Urothelium cell line (cell line): ENCODE measurements at regions not wholly inside any gene's neighbourhood (a gene's known extent, or its start where the extent isn't known, plus 50 kb on each side); places are given as distances from the start of the nearest gene placed in this dataset.
"Not testable (repeated sequence)": the region's sequence is repeated elsewhere in the genome, so short reads cannot be mapped to it uniquely, and the experiment has no call there.

Source experiments
- DNase-seq: peaks from one replicate; pipeline ENCODE4 v3.0.0; 2011; ENCODE audit warnings: low spot score, mixed read lengths
- FAIRE-seq: peaks from 2 replicates; lab custom pipeline; 2011; peaks lifted over from hg19 to GRCh38; lab: Jason Lieb, UNC

- FAIRE-seq (no peak), DNase-seq (no peak)
Observed at GRCh38 chr7:115793958-115794702, 236.4 kb downstream of the TFEC start.

GRCh38 chr7:115789901-115790300, 240.7 kb downstream of the TFEC start:
- FAIRE-seq (no peak), DNase-seq (no peak)

GRCh38 chr7:115789473-115789872, 241.1 kb downstream of the TFEC start:
- DNase-seq, FAIRE-seq: not testable (repeated sequence)

- FAIRE-seq (no peak), DNase-seq (no peak)
Observed at GRCh38 chr7:115782696-115783490, 247.7 kb downstream of the TFEC start.

- DNase-seq (no peak), FAIRE-seq (no peak)
Observed at GRCh38 chr7:115779561-115779960, 251.0 kb downstream of the TFEC start.

GRCh38 chr7:115775981-115776380, 254.6 kb downstream of the TFEC start:
- no peak for FAIRE-seq

GRCh38 chr7:115763347-115763746, 267.2 kb downstream of the TFEC start:
- FAIRE-seq (no peak), DNase-seq (no peak)

More at GRCh38 chr7:115775981-115776380, 254.6 kb downstream of the TFEC start:
- no peak for DNase-seq

GRCh38 chr7:115758025-115758424, 272.5 kb downstream of the TFEC start:
- DNase-seq (no peak), FAIRE-seq (no peak)

- FAIRE-seq = no peak
- DNase-seq = no peak
Observed at GRCh38 chr7:115754226-115754625, 276.3 kb downstream of the TFEC start.

- DNase-seq = no peak
- no peak for FAIRE-seq
Observed at GRCh38 chr7:115749924-115750323, 280.6 kb downstream of the TFEC start.

- no peak for FAIRE-seq
- DNase-seq = no peak
Observed at GRCh38 chr7:115748123-115748738, 282.3 kb downstream of the TFEC start.

- DNase-seq = no peak
- FAIRE-seq = no peak
Observed at GRCh38 chr7:115747174-115747573, 283.4 kb downstream of the TFEC start.

GRCh38 chr7:115740043-115740442, 290.5 kb downstream of the TFEC start:
- no peak for FAIRE-seq

GRCh38 chr7:115734641-115735040, 295.9 kb downstream of the TFEC start:
- FAIRE-seq = no peak

More at GRCh38 chr7:115740043-115740442, 290.5 kb downstream of the TFEC start:
- no peak for DNase-seq

GRCh38 chr7:115731796-115732471, 298.6 kb downstream of the TFEC start:
- DNase-seq (no peak), FAIRE-seq (no peak)

More at GRCh38 chr7:115734641-115735040, 295.9 kb downstream of the TFEC start:
- DNase-seq = no peak

- no peak for DNase-seq
- no peak for FAIRE-seq
Observed at GRCh38 chr7:115728518-115728917, 302.0 kb downstream of the TFEC start.

GRCh38 chr7:115724400-115725056, 306.0 kb downstream of the TFEC start:
- no peak for FAIRE-seq
- peak; percentile 4 for DNase-seq

GRCh38 chr7:115722302-115722977, 308.1 kb downstream of the TFEC start:
- FAIRE-seq (no peak), DNase-seq (no peak)

- FAIRE-seq = no peak
- no peak for DNase-seq
Observed at GRCh38 chr7:115721293-115722217, 309.0 kb downstream of the TFEC start.
